Retinal pigment epithelial cell (primary cell): ENCODE measurements at regions not wholly inside any gene's neighbourhood (a gene's known extent, or its start where the extent isn't known, plus 50 kb on each side); places are given as distances from the start of the nearest gene placed in this dataset.
A peak's percentile ranks its signal among the peaks of the same experiment; 100 is the strongest.

Source experiments
- DNase-seq: peaks from one replicate; pipeline ENCODE4 v3.0.0-alpha.2; 2010; ENCODE audit warnings: low read depth
- H3K4me3 ChIP-seq: 2 replicates; pipeline ENCODE4 v1.5.1; 2011; ENCODE audit warnings: mild to moderate bottlenecking, low read length, control low read depth, moderate library complexity
- CTCF ChIP-seq: conservative IDR thresholded peaks from 2 replicates; pipeline ENCODE4 v1.5.1; 2011; ENCODE audit warnings: low read depth, low read length, control low read depth, inconsistent platforms

DNA sequence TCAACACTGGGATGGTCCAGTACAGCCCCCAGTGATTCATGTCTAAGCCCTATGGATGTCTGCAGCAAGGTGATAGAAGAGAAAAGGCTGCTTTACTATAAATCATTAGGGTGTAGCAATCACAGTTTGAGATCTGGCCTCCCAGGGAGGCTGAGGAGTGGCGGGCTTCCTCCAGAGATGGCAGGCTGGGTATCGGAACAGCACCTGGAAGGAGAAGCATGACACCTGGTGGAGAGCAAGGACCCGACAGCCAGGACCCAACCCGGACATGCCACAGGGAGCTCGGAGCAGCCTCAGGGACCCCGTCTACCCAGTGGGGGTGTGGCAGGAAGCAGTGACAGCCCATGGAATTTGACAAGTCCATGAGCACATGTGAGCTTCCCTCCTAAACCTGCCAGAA is 114.8 kb upstream of the CD93 start:
- no peak overlapping the region for H3K4me3 ChIP-seq
- TF ChIP-seq CTCF, result peak; percentile 64
- DNase-seq, result no peak

GRCh38 chr20:23200413-23200812 is 114.3 kb upstream of the CD93 start:
- DNase-seq, result no peak
- no peak for TF ChIP-seq CTCF

DNA sequence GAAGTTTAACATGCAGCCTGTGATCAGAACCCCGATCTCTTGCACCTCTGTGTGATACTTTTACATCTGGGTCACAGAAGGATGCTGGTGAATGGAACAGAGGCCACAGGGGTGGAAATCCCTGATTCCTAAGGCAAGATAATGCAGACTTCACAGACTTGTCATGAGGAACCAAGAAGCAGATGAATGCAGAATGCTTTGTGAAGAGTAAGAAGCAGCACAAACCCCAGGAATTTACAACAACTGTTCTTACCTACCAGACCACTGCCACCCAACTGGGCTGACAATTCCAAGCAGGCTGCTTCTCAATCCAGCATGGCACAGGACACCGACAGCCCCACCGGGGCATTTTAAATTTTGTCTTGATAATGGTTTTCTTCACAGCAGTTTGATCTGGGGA is 113.2 kb upstream of the CD93 start:
- DNase-seq, result no peak
- no peak overlapping the region for H3K4me3 ChIP-seq
- TF ChIP-seq CTCF, result no peak

More at GRCh38 chr20:23200413-23200812, 114.3 kb upstream of the CD93 start:
- no peak overlapping the region for H3K4me3 ChIP-seq

GRCh38 chr20:23198815-23199214 is 112.7 kb upstream of the CD93 start:
- DNase-seq, result no peak
- H3K4me3 ChIP-seq, result no peak overlapping the region
- TF ChIP-seq CTCF, result no peak

GRCh38 chr20:23197836-23198235 is 111.7 kb upstream of the CD93 start:
- no peak for TF ChIP-seq CTCF
- DNase-seq, result no peak
- H3K4me3 ChIP-seq, result no peak overlapping the region

DNA sequence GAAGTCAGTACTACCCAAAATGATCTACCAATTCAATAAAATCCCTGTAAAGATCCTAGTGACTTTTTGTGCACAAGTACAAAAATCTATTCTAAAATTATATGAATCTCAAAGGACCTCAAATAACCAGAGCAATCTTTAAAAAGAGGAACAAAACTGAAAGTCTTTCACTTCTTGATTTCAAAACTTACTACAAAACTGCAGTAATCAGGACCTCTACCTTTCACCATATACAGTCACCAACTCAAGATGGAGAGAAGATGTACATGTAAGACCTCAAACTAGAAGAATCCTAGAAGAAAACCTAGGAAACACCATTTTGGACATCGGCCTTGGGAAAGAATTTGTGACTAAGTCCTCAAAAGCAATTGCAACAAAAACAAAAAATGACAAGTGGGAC is 109.5 kb upstream of the CD93 start:
- TF ChIP-seq CTCF, result no peak
- H3K4me3 ChIP-seq, result no peak overlapping the region
- no peak for DNase-seq

- DNase-seq, result peak; percentile 21
- no peak overlapping the region for H3K4me3 ChIP-seq
- no peak for TF ChIP-seq CTCF
Measured at GRCh38 chr20:23193801-23194384, 107.8 kb upstream of the CD93 start.
